Gastroesophageal sphincter (tissue), 4 donors: ENCODE measurements at regions not wholly inside any gene's neighbourhood (a gene's known extent, or its start where the extent isn't known, plus 50 kb on each side); places are given as distances from the start of the nearest gene placed in this dataset.
"Not testable (repeated sequence)": the region's sequence is repeated elsewhere in the genome, so short reads cannot be mapped to it uniquely, and the experiment has no call there.

Experiments
- ATAC-seq: fragments of 150-250 bp; one replicate; pipeline ENCODE4 v1.9.1; 2016; ENCODE audit warnings: mild to moderate bottlenecking, moderate library complexity
- H3K27ac ChIP-seq, 4 donors: fragments of 200-600 bp; sonication (generic) in 3 of 4; 1 replicate in 3 of 4; 2 replicates in 1 of 4; pipeline ENCODE4 v1.5.1; 2016 to 2019
- H3K27me3 ChIP-seq: fragments of 200-600 bp; sonication (generic); one replicate; pipeline ENCODE4 v1.5.1; 2019
- H3K36me3 ChIP-seq, 2 donors: fragments of 200-600 bp; sonication (generic); one replicate each; pipeline ENCODE4 v1.5.1; 2019; ENCODE audit warnings: control low read depth in 1 of 2
- H3K4me1 ChIP-seq, 3 donors: fragments of 200-600 bp; sonication (generic); 1 replicate in 2 of 3; 2 replicates in 1 of 3; pipeline ENCODE4 v1.5.1; 2016 to 2019; ENCODE audit warnings: control low read depth in 2 of 3
- H3K4me3 ChIP-seq, 2 donors: fragments of 200-600 bp; sonication (generic); one replicate each; pipeline ENCODE4 v1.5.1; 2019; ENCODE audit warnings: mild to moderate bottlenecking in 1 of 2, moderate library complexity in 1 of 2
- H3K9me3 ChIP-seq, 3 donors: fragments of 200-600 bp; sonication (generic); one replicate each; pipeline ENCODE4 v1.5.1; 2017 to 2019; ENCODE audit warnings: control low read depth in 2 of 3
- CTCF ChIP-seq, 4 experiments: fragments of 200-600 bp in 2 of 4; fragments of 450-650 bp in 2 of 4; sonication (generic) in 1 of 4; IDR thresholded peaks; one replicate each; pipeline ENCODE4 v1.5.1; 2017 to 2019; ENCODE audit warnings: antibody characterized with exemption in 4 of 4, mild to moderate bottlenecking in 2 of 4, moderate library complexity in 2 of 4
- EP300 ChIP-seq: sonication (generic); formaldehyde crosslinking; IDR thresholded peaks from one replicate; pipeline ENCODE4 v1.6.1; 2017; ENCODE audit warnings: antibody characterized with exemption, mild to moderate bottlenecking
- POLR2A ChIP-seq, 2 donors: fragments of 450-650 bp; IDR thresholded peaks; one replicate each; pipeline ENCODE4 v1.6.1; 2017; ENCODE audit warnings: antibody characterized with exemption in 2 of 2, mild to moderate bottlenecking in 2 of 2, moderate library complexity in 1 of 2
- POLR2AphosphoS5 ChIP-seq: sonication (generic); formaldehyde crosslinking; IDR thresholded peaks from one replicate; pipeline ENCODE4 v1.6.1; 2017; ENCODE audit warnings: antibody characterized with exemption
- WGBS, 2 donors: methylation state at CpG; one replicate each; pipeline ENCODE4 v1.1.5; 2018; ENCODE audit warnings: low coverage in 1 of 2; 5-methylcytosine and 5-hydroxymethylcytosine counted together

GRCh38 chr5:113713051-113713450 is 199.6 kb downstream of the YTHDC2 start:
- no peak for TF ChIP-seq EP300
- TF ChIP-seq POLR2A (IDR thresholded peaks at IDR 0.05) = no peak
- TF ChIP-seq POLR2AphosphoS5 = no peak
- TF ChIP-seq CTCF (IDR thresholded peaks at IDR 0.05) = no peak
- Histone ChIP-seq H3K27ac (no peak overlapping the region), H3K36me3 (no peaks in the 10 kb centered on the region), H3K4me3 (no peak overlapping the region), H3K9me3 (peaks cover 0 to 11% (median 0%) of the 10 kb centered on the region in 3 donors), H3K27me3 (no peaks in the 10 kb centered on the region), H3K4me1 (no peaks in the 10 kb centered on the region)
- WGBS, 2 donors = 9 to 29% methylated on average over 1 of the region's 1 CpG
- ATAC-seq = no peak

- H3K4me1 ChIP-seq, H3K36me3 ChIP-seq, H3K27ac ChIP-seq, ATAC-seq, H3K27me3 ChIP-seq, H3K4me3 ChIP-seq: not testable (repeated sequence)
- peaks cover 0 to 11% (median 0%) of the 10 kb centered on the region in 3 donors for H3K9me3 ChIP-seq
- 89 to 100% methylated on average over 1 of the region's 2 CpGs for WGBS, 2 donors
Observed at GRCh38 chr5:113715921-113716320, 202.4 kb downstream of the YTHDC2 start.

GRCh38 chr5:113719549-113719948 is 206.1 kb downstream of the YTHDC2 start:
- H3K36me3 ChIP-seq = no peaks in the 10 kb centered on the region
- no peak overlapping the region for H3K27ac ChIP-seq
- ATAC-seq = no peak
- H3K27me3 ChIP-seq = no peaks in the 10 kb centered on the region
- H3K4me1 ChIP-seq = peaks cover 0 to 13% (median 3%) of the 10 kb centered on the region in 3 donors
- H3K4me3 ChIP-seq = no peak overlapping the region
- WGBS, 2 donors = 89 to 100% methylated on average over 1 of the region's 1 CpG
- no peak for TF ChIP-seq POLR2A (IDR thresholded peaks at IDR 0.05)
- no peak for TF ChIP-seq CTCF (IDR thresholded peaks at IDR 0.05)
- no peak for TF ChIP-seq POLR2AphosphoS5
- TF ChIP-seq EP300 = no peak
- H3K9me3 ChIP-seq = peaks cover 0 to 11% (median 0%) of the 10 kb centered on the region in 3 donors

GRCh38 chr5:113721171-113721570 is 207.7 kb downstream of the YTHDC2 start:
- H3K4me3 ChIP-seq = no peak overlapping the region
- no peaks in the 10 kb centered on the region for H3K27me3 ChIP-seq
- H3K9me3 ChIP-seq = peaks cover 0 to 9% (median 0%) of the 10 kb centered on the region in 3 donors
- ATAC-seq = no peak
- TF ChIP-seq POLR2AphosphoS5 (no peak), EP300 (no peak), POLR2A (IDR thresholded peaks at IDR 0.05) (no peak)
- peaks cover 0 to 13% (median 3%) of the 10 kb centered on the region in 3 donors for H3K4me1 ChIP-seq
- no peaks in the 10 kb centered on the region for H3K36me3 ChIP-seq
- 56 to 80% methylated on average over 1 of the region's 2 CpGs for WGBS, 2 donors
- H3K27ac ChIP-seq = no peak overlapping the region

- peaks cover 0 to 13% (median 3%) of the 10 kb centered on the region in 3 donors for H3K4me1 ChIP-seq
- H3K9me3 ChIP-seq = no peaks in the 10 kb centered on the region
- 15 to 22% methylated on average over 6 of the region's 6 CpGs for WGBS, 2 donors
- no peaks in the 10 kb centered on the region for H3K27me3 ChIP-seq
- no peak for ATAC-seq
- H3K27ac ChIP-seq = no peak overlapping the region
- peak; percentile 31 for TF ChIP-seq POLR2AphosphoS5
- TF ChIP-seq POLR2A (IDR thresholded peaks at IDR 0.05) = no peak
- no peak for TF ChIP-seq EP300
- TF ChIP-seq CTCF (IDR thresholded peaks at IDR 0.05) = no peak
- no peaks in the 10 kb centered on the region for H3K36me3 ChIP-seq
- H3K4me3 ChIP-seq = no peak overlapping the region
Observed at GRCh38 chr5:113723021-113723420, 209.5 kb downstream of the YTHDC2 start.

GRCh38 chr5:113735751-113736150 is 222.3 kb downstream of the YTHDC2 start:
- Histone ChIP-seq H3K4me3 (no peak overlapping the region), H3K27me3 (no peaks in the 10 kb centered on the region), H3K4me1 (no peaks in the 10 kb centered on the region), H3K9me3 (no peaks in the 10 kb centered on the region), H3K36me3 (no peaks in the 10 kb centered on the region), H3K27ac (no peak overlapping the region)
- 56 to 83% methylated on average over 1 of the region's 1 CpG for WGBS, 2 donors
- ATAC-seq = no peak
- TF ChIP-seq POLR2A (IDR thresholded peaks at IDR 0.05) (no peak), CTCF (IDR thresholded peaks at IDR 0.05) (no peak)
